ENCODE measurements at regions not wholly inside any gene's neighbourhood (a gene's known extent, or its start where the extent isn't known, plus 50 kb on each side); places are given as distances from the start of the nearest gene placed in this dataset.

DNA sequence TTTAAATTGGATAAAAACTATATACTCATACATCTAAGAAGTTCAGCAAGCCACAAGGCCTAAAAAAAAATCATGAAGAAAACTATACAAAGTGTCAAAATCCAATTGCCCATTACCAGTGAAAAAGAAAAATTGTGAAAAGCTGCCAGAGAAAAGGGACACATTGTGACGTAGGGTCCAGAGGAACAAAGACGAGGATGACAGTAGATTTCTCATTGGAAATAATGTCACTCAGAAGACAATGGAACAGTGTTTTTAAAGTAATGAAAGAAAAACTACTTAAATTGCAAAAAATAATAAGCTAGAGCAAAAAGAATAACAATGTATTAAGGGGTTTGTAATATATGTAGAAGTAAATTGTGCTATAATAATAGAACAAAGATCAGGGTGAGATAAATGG lies 195.2 kb downstream of the EFNB2 start:
- Histone ChIP-seq H3K36me3 (ENCODE audit: low read depth, missing control alignments) (no peaks in the 10 kb centered on the region), H3K4me3 (no peak overlapping the region), H3K4me1 (no peaks in the 10 kb centered on the region), H3K27ac (no peak overlapping the region), H3K27me3 (no peaks in the 10 kb centered on the region), H3K9me3 (no peaks in the 10 kb centered on the region)
- intact Hi-C loops (cut with DNase I; ENCODE audit: low total_unique reads), result no loop called here
- WGBS, 2 donors, result 71 to 79% methylated on average over 2 of the region's 2 CpGs
- TF ChIP-seq, protein P1, sequence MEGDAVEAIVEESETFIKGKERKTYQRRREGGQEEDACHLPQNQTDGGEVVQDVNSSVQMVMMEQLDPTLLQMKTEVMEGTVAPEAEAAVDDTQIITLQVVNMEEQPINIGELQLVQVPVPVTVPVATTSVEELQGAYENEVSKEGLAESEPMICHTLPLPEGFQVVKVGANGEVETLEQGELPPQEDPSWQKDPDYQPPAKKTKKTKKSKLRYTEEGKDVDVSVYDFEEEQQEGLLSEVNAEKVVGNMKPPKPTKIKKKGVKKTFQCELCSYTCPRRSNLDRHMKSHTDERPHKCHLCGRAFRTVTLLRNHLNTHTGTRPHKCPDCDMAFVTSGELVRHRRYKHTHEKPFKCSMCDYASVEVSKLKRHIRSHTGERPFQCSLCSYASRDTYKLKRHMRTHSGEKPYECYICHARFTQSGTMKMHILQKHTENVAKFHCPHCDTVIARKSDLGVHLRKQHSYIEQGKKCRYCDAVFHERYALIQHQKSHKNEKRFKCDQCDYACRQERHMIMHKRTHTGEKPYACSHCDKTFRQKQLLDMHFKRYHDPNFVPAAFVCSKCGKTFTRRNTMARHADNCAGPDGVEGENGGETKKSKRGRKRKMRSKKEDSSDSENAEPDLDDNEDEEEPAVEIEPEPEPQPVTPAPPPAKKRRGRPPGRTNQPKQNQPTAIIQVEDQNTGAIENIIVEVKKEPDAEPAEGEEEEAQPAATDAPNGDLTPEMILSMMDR (IDR thresholded peaks at IDR 0.05), result no peak
- no peak for TF ChIP-seq POLR2A (IDR thresholded peaks at IDR 0.05)
- no peak for DNase-seq

DNA sequence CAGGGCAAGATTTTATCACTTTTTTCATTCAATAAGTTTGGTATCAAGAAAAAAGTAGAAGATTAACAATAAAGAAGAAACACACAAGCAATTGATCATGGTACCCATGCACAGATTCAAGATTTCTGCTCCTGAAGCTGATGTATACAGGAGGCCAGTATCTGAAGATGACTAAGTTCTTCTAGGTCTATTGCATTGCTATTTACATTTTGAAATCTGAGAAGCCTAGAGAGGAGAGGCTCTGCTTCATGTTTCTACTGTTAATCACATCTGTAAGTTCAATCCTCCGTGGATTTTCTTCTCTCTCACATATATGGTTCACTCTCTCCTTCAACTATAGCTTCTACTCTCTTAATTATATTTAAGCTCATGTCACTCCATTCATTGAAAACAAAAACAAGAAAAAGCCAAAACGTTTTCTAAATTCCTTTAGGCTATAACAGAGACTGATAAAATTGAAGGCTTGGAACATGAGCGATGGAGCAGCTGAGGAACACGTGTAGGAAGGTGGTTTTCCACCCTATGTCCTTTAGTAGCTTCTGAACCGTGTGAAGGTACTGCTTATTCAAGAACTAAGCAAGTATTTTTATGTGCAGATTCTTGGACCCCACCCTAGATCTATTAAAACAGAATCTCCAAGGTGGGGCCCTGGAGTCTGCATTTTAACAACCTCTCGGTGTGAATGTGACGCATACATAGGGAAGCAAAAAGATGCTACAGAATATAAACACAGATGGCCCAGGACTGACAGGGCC lies 198.2 kb downstream of the EFNB2 start:
- TF ChIP-seq POLR2A (IDR thresholded peaks at IDR 0.05), result no peak
- TF ChIP-seq, protein P1 (IDR thresholded peaks at IDR 0.05), result no peak
- Histone ChIP-seq H3K36me3 (ENCODE audit: low read depth, missing control alignments) (no peaks in the 10 kb centered on the region), H3K27me3 (no peaks in the 10 kb centered on the region), H3K4me3 (no peak overlapping the region), H3K4me1 (no peaks in the 10 kb centered on the region), H3K9me3 (no peaks in the 10 kb centered on the region), H3K27ac (no peak overlapping the region)
- WGBS, 2 donors, result 82 to 85% methylated on average over 7 of the region's 7 CpGs
- no peak for DNase-seq
- intact Hi-C loops (cut with DNase I; ENCODE audit: low total_unique reads), result no loop called here

DNA sequence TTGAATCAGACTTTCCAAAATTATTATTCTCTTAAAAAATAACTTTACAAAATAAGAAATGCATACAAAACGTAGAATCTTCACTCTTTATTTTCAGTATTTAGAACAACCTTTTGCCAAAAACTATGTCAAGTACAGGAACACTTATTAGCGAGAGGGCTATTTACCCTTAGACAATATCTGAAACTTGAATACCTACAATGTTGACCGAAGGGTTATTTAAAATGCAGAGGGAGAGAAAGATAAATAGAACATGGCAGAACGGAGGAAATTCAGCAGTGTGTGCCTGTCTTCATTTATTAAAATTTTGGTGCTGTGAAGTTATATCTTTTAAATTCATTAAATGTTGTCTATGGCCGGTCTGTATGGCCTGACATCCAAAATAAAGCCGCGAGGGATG lies 198.8 kb downstream of the EFNB2 start:
- DNase-seq, result no peak
- no peak overlapping the region for H3K27ac ChIP-seq
- H3K4me1 ChIP-seq, result no peaks in the 10 kb centered on the region
- 86 to 91% methylated on average over 7 of the region's 7 CpGs for WGBS, 2 donors
- H3K36me3 ChIP-seq (ENCODE audit: low read depth, missing control alignments), result no peaks in the 10 kb centered on the region
- no peaks in the 10 kb centered on the region for H3K27me3 ChIP-seq
- H3K9me3 ChIP-seq, result no peaks in the 10 kb centered on the region
- intact Hi-C loops (cut with DNase I; ENCODE audit: low total_unique reads), result no loop called here
- H3K4me3 ChIP-seq, result no peak overlapping the region
- TF ChIP-seq, protein P1 (IDR thresholded peaks at IDR 0.05), result no peak
- TF ChIP-seq POLR2A (IDR thresholded peaks at IDR 0.05), result no peak

DNA sequence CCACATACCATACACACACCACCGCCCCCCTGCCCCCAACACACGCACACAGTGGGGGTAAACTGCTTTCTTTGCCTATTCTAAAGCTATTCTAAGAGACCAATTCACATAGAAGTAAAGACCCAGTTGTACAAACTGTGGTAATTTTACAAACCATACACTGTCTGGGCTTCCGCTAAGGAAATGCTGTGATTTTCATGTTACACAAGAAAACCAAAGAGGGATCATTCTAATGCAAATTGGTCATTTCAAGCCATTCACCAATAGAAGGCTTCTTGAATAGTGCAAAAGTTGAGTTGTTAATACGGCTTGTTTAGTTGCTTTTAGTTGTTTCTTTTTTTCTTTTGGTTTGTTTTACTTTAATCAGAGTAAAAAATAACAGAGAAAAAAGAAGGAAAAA lies 202.8 kb downstream of the EFNB2 start:
- no peaks in the 10 kb centered on the region for H3K27me3 ChIP-seq
- H3K9me3 ChIP-seq, result no peaks in the 10 kb centered on the region
- DNase-seq, result no peak
- TF ChIP-seq POLR2A (IDR thresholded peaks at IDR 0.05), result no peak
- TF ChIP-seq, protein P1 (IDR thresholded peaks at IDR 0.05), result no peak
- H3K4me3 ChIP-seq, result no peak overlapping the region
- intact Hi-C loops (cut with DNase I; ENCODE audit: low total_unique reads), result no loop called here
- 85 to 92% methylated on average over 4 of the region's 4 CpGs for WGBS, 2 donors
- no peak overlapping the region for H3K27ac ChIP-seq
- no peaks in the 10 kb centered on the region for H3K4me1 ChIP-seq
- H3K36me3 ChIP-seq (ENCODE audit: low read depth, missing control alignments), result no peaks in the 10 kb centered on the region

DNA sequence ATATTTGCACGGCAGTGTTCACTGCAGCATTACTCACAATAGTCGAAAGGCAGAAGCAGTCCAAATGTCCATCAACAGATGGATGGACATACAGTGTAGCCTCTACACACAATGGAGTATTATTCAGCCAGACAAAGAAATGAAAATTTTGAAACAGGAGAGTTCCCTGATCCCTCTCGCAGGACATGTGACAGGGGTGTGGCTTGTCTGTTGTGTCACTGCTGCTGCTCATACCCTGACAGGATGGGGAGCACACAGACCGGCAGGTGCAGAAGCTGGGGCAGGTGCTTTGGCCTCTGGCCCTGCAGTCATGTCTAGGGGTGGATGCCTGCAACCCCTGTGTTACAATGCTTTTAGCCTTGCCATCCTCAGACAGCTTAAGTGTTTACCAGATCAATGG lies 204.3 kb downstream of the EFNB2 start:
- WGBS, 2 donors, result 79 to 92% methylated on average over 4 of the region's 4 CpGs
- Histone ChIP-seq H3K4me1 (no peaks in the 10 kb centered on the region), H3K4me3 (no peak overlapping the region), H3K27me3 (no peaks in the 10 kb centered on the region), H3K36me3 (ENCODE audit: low read depth, missing control alignments) (no peaks in the 10 kb centered on the region), H3K27ac (no peak overlapping the region), H3K9me3 (no peaks in the 10 kb centered on the region)
- TF ChIP-seq POLR2A (IDR thresholded peaks at IDR 0.05), result no peak
- TF ChIP-seq, protein P1 (IDR thresholded peaks at IDR 0.05), result no peak
- intact Hi-C loops (cut with DNase I; ENCODE audit: low total_unique reads), result no loop called here
- no peak for DNase-seq
